IMR-90 (cell line): ENCODE measurements at regions not wholly inside any gene's neighbourhood (a gene's known extent, or its start where the extent isn't known, plus 50 kb on each side); places are given as distances from the start of the nearest gene placed in this dataset.
A peak's percentile ranks its signal among the peaks of the same experiment; 100 is the strongest.

Experiments
- ATAC-seq: fragments of 200-7000 bp; cut with Tn5 transposase; 2 replicates; pipeline ENCODE4 v1.9.1; 2020; ENCODE audit warnings: low read depth, mild to moderate bottlenecking, moderate library complexity
- BruUV-seq: library from RNA; stranded (reverse); fragments of 400-500 nt; replicated peaks from 2 replicates; lab custom pipeline; 2021; lab: Mats Ljungman, UMichigan
- CTCF ChIA-PET: fragments of 300-600 bp; formaldehyde crosslinking; extraction: SDS; loops from one replicate; lab custom pipeline; 2021; ENCODE audit warnings: antibody characterized with exemption; lab: Yijun Ruan, JAX
- POLR2A ChIA-PET: fragments of 300-600 bp; sonication (Branson Sonifier 250); formaldehyde crosslinking; loops from one replicate; lab custom pipeline; 2022; ENCODE audit warnings: antibody characterized with exemption; ENCODE audit not compliant: unreplicated experiment; lab: Charles Lee
- DNase-seq: peaks from one replicate; pipeline ENCODE4 v3.0.0; 2013
- H2AFZ ChIP-seq: replicated peaks from 2 replicates; pipeline ENCODE3; 2013; ENCODE audit warnings: low read length, mild to moderate bottlenecking; ENCODE audit not compliant: poor library complexity
- H2AK5ac ChIP-seq: 2 replicates; pipeline ENCODE4 v1.6.1; 2013; ENCODE audit warnings: low read depth, low read length, inconsistent platforms
- H2AK9ac ChIP-seq: replicated peaks from 2 replicates; pipeline ENCODE3; 2013; ENCODE audit warnings: mild to moderate bottlenecking, low read depth, low read length, moderate library complexity; ENCODE audit not compliant: poor library complexity
- H2BK120ac ChIP-seq: 2 replicates; pipeline ENCODE4 v1.6.1; 2013; ENCODE audit warnings: low read depth, low read length, inconsistent platforms
- H2BK15ac ChIP-seq: 3 replicates; pipeline ENCODE4 v1.6.1; 2013; ENCODE audit warnings: low read depth, low read length, inconsistent platforms
- H2BK20ac ChIP-seq: 2 replicates; pipeline ENCODE4 v1.6.1; 2013; ENCODE audit warnings: low read depth, mild to moderate bottlenecking, inconsistent platforms, low read length, moderate library complexity
- H2BK5ac ChIP-seq: 2 replicates; pipeline ENCODE4 v1.6.1; 2013; ENCODE audit warnings: mild to moderate bottlenecking, low read depth, low read length, inconsistent platforms; ENCODE audit not compliant: poor library complexity, severe bottlenecking
- H3K14ac ChIP-seq: replicated peaks from 2 replicates; pipeline ENCODE4 v1.6.1; 2013; ENCODE audit warnings: low read depth, low read length, inconsistent platforms
- H3K18ac ChIP-seq: 2 replicates; pipeline ENCODE4 v1.6.1; 2013; ENCODE audit warnings: low read depth, low read length, control low read depth
- H3K23ac ChIP-seq: 2 replicates; pipeline ENCODE4 v1.6.1; 2013; ENCODE audit warnings: low read depth, low read length, inconsistent platforms
- H3K27ac ChIP-seq: 2 replicates; pipeline ENCODE4 v1.5.1; 2013; ENCODE audit warnings: mild to moderate bottlenecking, control low read depth, low read length; ENCODE audit not compliant: insufficient read depth
- H3K27me3 ChIP-seq: 2 replicates; pipeline ENCODE4 v1.6.1; 2013; ENCODE audit warnings: low read length; ENCODE audit not compliant: control insufficient read depth, insufficient read depth
- H3K36me3 ChIP-seq: 2 replicates; pipeline ENCODE4 v1.6.1; 2013; ENCODE audit warnings: low read length, mixed read lengths; ENCODE audit not compliant: control insufficient read depth, insufficient read depth
- H3K4ac ChIP-seq: 2 replicates; pipeline ENCODE4 v1.6.1; 2013; ENCODE audit warnings: low read depth, low read length, inconsistent platforms
- H3K4me1 ChIP-seq: 2 replicates; pipeline ENCODE4 v1.6.1; 2013; ENCODE audit warnings: low read length, mixed read lengths; ENCODE audit not compliant: control insufficient read depth, insufficient read depth
- H3K4me2 ChIP-seq: 2 replicates; pipeline ENCODE4 v1.6.1; 2013; ENCODE audit warnings: low read depth, mild to moderate bottlenecking, control low read depth, low read length, moderate library complexity
- H3K4me3 ChIP-seq: 2 replicates; pipeline ENCODE4 v1.5.1; 2013; ENCODE audit warnings: low read depth, mild to moderate bottlenecking, control low read depth, low read length, moderate library complexity; ENCODE audit not compliant: insufficient read depth
- H3K56ac ChIP-seq: 2 replicates; pipeline ENCODE4 v1.6.1; 2013; ENCODE audit warnings: low read length, inconsistent platforms; ENCODE audit not compliant: insufficient read depth; ENCODE audit errors: extremely low read depth
- H3K79me1 ChIP-seq, 2 experiments: 2 replicates each; pipeline ENCODE4 v1.6.1; 2013; ENCODE audit warnings: low read length in 2 of 2, inconsistent platforms in 1 of 2, low read depth in 1 of 2
- H3K9ac ChIP-seq: 2 replicates; pipeline ENCODE4 v1.6.1; 2013; ENCODE audit warnings: low read depth, low read length, control low read depth
- H3K9me1 ChIP-seq: 2 replicates; pipeline ENCODE4 v1.6.1; 2013; ENCODE audit warnings: low read length, inconsistent platforms; ENCODE audit not compliant: insufficient read depth
- H3K9me3 ChIP-seq: 2 replicates; pipeline ENCODE4 v1.6.1; 2013; ENCODE audit warnings: low read length; ENCODE audit not compliant: control insufficient read depth, insufficient read depth
- H4K20me1 ChIP-seq: 2 replicates; pipeline ENCODE4 v1.6.1; 2013; ENCODE audit warnings: low read length, inconsistent platforms; ENCODE audit not compliant: insufficient read depth
- H4K5ac ChIP-seq: 2 replicates; pipeline ENCODE4 v1.6.1; 2013; ENCODE audit warnings: mild to moderate bottlenecking, low read depth, low read length, control low read depth
- H4K8ac ChIP-seq, 2 experiments: 2 replicates each; pipeline ENCODE4 v1.6.1; 2013; ENCODE audit warnings: low read depth in 2 of 2, low read length in 2 of 2, control low read depth in 1 of 2, inconsistent platforms in 1 of 2
- H4K91ac ChIP-seq: 2 replicates; pipeline ENCODE4 v1.6.1; 2013; ENCODE audit warnings: low read depth, low read length, inconsistent platforms; ENCODE audit not compliant: insufficient read depth
- BHLHE40 ChIP-seq: fragments of 150-350 bp; IDR thresholded peaks from 2 replicates; pipeline ENCODE4 v1.6.1; 2016; ENCODE audit warnings: mild to moderate bottlenecking, low read depth, low read length
- CHD1 ChIP-seq: IDR thresholded peaks from 2 replicates; pipeline ENCODE4 v1.6.1; 2012; ENCODE audit warnings: low read depth, low read length, improper control_type of control experiment
- MAZ ChIP-seq: IDR thresholded peaks from 2 replicates; pipeline ENCODE4 v1.6.1; 2012; ENCODE audit warnings: low read depth, mild to moderate bottlenecking, low read length, improper control_type of control experiment, moderate library complexity, borderline replicate concordance
- WGBS, 2 experiments: methylation state at CpG; one replicate each; pipeline versions ENCODE4 v1.1.5 to v1.1.7; 2013; ENCODE audit warnings: missing lambda C conversion rate in 2 of 2; ENCODE audit not compliant: insufficient read length in 1 of 2; ENCODE audit errors: extremely low coverage in 2 of 2; 5-methylcytosine and 5-hydroxymethylcytosine counted together
- dilution Hi-C: fragments of 300-500 bp; cut with HindIII; formaldehyde crosslinking; loops from one replicate; pipeline ENCODE4 v1.14.3; 2018; ENCODE audit warnings: low sequenced_read_pairs; ENCODE audit not compliant: unreplicated experiment
- in situ Hi-C: fragments of 300-500 bp; cut with MboI; formaldehyde crosslinking; loops from 3 replicates; pipeline ENCODE4 v1.14.3; 2019; ENCODE audit warnings: low sequenced_read_pairs, inconsistent platforms, mixed read lengths
- intact Hi-C: fragments of 100-400 bp; cut with micrococcal nuclease; formaldehyde crosslinking; loops from 2 replicates; pipeline ENCODE4 v1.10.0; 2022
- TF ChIP-seq, protein P1 (sequence below): conservative IDR thresholded peaks from 2 replicates; pipeline ENCODE4 v1.5.1; 2012; ENCODE audit warnings: mild to moderate bottlenecking, low read depth, low read length, improper control_type of control experiment
- TF ChIP-seq, protein P2 (sequence below): fragments of 150-350 bp; IDR thresholded peaks from 2 replicates; pipeline ENCODE4 v1.6.1; 2016; ENCODE audit warnings: low read depth, mild to moderate bottlenecking, low read length, moderate library complexity, borderline replicate concordance

DNA sequence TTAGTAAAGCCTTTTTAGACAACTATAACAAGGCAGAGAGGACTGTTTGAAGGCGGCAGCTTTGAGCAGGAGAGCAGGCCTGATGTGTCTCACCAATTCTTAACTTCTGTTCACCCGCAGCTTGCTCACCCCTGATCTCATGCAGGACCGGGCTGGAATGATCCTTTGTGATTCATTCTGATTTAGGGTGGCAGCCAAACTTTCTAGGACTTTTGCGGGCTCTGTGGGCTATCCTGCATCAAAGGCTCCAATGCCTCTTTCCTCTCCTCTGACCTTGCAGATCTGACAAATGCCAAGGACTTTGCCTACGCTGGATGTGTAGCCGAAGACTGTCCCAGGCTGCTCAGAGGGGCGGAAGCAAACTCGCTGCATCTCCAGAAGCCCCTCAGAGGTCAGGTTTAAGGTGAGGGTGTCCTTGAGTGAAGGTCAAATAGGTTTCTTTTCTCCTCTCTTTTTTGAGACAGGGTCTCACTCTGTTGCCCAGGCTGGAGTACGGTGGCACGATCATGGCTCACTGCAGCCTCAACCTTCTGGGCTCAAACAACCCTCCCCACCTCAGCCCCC is 72.3 kb downstream of the VEGFA start:
- Histone ChIP-seq H3K9ac (no peak overlapping the region), H4K8ac (no peak overlapping the region), H4K91ac (no peak overlapping the region), H2BK120ac (peak overlapping the region; percentile 43), H3K4me2 (no peak overlapping the region), H3K4me3 (no peak overlapping the region), H3K4me1 (peaks cover 24% of the 10 kb centered on the region), H3K56ac (no peak overlapping the region), H2AK5ac (peak overlapping the region; percentile 31; the same call in 1 of the 2 replicates), H2AK9ac (no peak overlapping the region), H3K9me3 (no peaks in the 10 kb centered on the region), H3K9me1 (peaks cover 16% of the 10 kb centered on the region; the same call in 1 of the 2 replicates), H2BK5ac (no peak overlapping the region), H3K23ac (no peak overlapping the region), H2BK20ac (peak overlapping the region; percentile 37; the same call in 1 of the 2 replicates), H4K5ac (no peak overlapping the region), H3K27me3 (peaks cover 20% of the 10 kb centered on the region), H3K27ac (no peak overlapping the region), H3K18ac (no peak overlapping the region), H3K79me1 (no peaks in the 10 kb centered on the region), H3K4ac (peak overlapping the region; percentile 53), H4K20me1 (peaks cover 9% of the 10 kb centered on the region; the same call in 1 of the 2 replicates), H2AFZ (peak overlapping the region; percentile 9), H3K36me3 (no peaks in the 10 kb centered on the region), H3K14ac (0 out of 2 replicates have a peak overlapping the region, but pooled peaks have one; percentile 15), H2BK15ac (no peak overlapping the region)
- ATAC-seq (peak; percentile 15; the same call in 1 of the 2 replicates), DNase-seq (peak; percentile 72)
- in situ Hi-C loops: no loop called here
- CTCF ChIA-PET: no interaction called here
- WGBS, 2 experiments: 57% methylated on average over 3 of the region's 10 CpGs; no CpG with 5 or more reads in 1 of the 2 experiments
- intact Hi-C loops: no loop called here
- dilution Hi-C loops: no loop called here
- no TSS peak for BruUV-seq
- TF ChIP-seq, protein P1, sequence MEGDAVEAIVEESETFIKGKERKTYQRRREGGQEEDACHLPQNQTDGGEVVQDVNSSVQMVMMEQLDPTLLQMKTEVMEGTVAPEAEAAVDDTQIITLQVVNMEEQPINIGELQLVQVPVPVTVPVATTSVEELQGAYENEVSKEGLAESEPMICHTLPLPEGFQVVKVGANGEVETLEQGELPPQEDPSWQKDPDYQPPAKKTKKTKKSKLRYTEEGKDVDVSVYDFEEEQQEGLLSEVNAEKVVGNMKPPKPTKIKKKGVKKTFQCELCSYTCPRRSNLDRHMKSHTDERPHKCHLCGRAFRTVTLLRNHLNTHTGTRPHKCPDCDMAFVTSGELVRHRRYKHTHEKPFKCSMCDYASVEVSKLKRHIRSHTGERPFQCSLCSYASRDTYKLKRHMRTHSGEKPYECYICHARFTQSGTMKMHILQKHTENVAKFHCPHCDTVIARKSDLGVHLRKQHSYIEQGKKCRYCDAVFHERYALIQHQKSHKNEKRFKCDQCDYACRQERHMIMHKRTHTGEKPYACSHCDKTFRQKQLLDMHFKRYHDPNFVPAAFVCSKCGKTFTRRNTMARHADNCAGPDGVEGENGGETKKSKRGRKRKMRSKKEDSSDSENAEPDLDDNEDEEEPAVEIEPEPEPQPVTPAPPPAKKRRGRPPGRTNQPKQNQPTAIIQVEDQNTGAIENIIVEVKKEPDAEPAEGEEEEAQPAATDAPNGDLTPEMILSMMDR: no peak
- TF ChIP-seq, protein P2, sequence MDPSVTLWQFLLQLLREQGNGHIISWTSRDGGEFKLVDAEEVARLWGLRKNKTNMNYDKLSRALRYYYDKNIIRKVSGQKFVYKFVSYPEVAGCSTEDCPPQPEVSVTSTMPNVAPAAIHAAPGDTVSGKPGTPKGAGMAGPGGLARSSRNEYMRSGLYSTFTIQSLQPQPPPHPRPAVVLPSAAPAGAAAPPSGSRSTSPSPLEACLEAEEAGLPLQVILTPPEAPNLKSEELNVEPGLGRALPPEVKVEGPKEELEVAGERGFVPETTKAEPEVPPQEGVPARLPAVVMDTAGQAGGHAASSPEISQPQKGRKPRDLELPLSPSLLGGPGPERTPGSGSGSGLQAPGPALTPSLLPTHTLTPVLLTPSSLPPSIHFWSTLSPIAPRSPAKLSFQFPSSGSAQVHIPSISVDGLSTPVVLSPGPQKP: no peak
- TF ChIP-seq BHLHE40: 0 out of 2 replicates have a peak, but pooled peaks have one; percentile 4
- TF ChIP-seq CHD1: no peak
- no peak for TF ChIP-seq MAZ
- POLR2A ChIA-PET: no interaction called here
